GM12874 (cell line): ENCODE measurements at regions not wholly inside any gene's neighbourhood (a gene's known extent, or its start where the extent isn't known, plus 50 kb on each side); places are given as distances from the start of the nearest gene placed in this dataset.

Experiments used
- TF ChIP-seq, protein P1 (sequence below): IDR thresholded peaks from 2 replicates; pipeline ENCODE4 v1.5.1; 2011; ENCODE audit warnings: low read depth, mild to moderate bottlenecking, control low read depth, low read length, moderate library complexity; ENCODE audit not compliant: insufficient read depth

DNA sequence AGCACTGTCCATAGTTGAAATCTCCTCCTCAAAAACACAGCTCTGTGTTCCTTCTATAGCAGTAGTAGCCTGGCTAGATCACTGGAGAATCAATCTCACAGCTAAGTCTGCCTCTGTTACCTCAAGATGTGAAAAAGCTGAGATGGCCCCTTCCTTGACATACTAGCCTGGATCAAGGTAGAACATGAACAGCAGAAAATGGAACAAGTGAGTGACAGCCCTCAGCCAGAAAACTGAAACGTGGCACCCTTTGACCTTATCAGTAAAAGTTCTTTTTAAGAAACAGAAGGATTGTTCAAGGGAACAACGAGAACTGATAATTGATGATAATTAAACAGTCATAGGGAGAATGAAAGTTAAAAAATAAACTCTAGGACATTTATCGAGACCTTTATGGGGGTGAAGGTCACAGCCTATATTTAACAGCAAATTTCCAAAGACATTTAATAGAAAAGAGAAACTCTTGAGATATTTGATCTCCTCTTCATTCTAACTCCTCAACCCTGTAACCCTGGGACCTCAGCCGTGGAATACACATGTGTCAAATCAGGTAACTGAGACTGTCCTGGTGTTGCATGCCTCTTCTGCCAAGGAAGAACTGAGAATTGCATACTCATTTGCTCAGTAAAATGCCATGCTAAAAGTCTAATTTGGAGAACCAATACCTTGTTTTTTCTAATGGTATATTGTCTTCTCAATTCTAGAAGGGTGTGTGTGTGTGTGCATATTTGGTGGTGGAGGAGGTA lies 258.0 kb upstream of the ATP2B1 start:
- TF ChIP-seq, protein P1, sequence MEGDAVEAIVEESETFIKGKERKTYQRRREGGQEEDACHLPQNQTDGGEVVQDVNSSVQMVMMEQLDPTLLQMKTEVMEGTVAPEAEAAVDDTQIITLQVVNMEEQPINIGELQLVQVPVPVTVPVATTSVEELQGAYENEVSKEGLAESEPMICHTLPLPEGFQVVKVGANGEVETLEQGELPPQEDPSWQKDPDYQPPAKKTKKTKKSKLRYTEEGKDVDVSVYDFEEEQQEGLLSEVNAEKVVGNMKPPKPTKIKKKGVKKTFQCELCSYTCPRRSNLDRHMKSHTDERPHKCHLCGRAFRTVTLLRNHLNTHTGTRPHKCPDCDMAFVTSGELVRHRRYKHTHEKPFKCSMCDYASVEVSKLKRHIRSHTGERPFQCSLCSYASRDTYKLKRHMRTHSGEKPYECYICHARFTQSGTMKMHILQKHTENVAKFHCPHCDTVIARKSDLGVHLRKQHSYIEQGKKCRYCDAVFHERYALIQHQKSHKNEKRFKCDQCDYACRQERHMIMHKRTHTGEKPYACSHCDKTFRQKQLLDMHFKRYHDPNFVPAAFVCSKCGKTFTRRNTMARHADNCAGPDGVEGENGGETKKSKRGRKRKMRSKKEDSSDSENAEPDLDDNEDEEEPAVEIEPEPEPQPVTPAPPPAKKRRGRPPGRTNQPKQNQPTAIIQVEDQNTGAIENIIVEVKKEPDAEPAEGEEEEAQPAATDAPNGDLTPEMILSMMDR: no peak

DNA sequence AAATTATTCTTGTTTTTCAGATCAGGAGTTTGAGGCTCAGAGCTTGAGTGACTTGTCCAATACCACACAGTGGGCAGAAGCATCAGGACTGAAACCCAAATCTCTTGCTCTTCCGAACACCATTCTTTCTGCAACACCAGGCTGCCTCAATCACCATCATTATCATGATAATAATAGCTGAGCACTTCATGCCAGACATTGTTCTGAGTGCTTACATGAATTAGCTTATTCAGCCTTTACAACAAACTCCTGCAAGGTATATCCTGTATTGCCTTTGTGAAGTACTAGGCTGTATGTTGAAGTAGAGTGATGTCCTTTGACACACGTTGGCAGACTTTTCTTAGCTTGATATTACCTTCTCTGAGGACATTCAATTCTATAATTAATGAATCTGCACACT lies 257.4 kb upstream of the ATP2B1 start:
- TF ChIP-seq, protein P1: no peak

DNA sequence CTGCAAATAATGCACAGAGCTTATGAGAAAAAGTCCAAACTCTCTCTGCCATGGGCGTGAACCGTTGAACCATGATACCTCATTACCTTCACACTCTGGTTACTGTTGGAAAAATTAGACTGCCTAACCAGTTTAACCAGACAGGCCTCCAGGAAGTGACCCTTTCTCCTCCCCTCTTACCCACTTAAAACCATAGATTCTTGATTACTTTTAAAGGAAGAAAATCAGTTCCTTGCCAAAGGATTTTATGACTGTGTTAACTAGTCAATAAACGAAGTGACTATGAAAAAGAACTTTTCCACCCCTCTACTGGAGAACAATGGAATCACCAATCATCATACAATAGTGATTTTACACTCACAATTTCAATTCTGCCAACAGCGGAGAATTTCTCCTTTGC lies 254.0 kb upstream of the ATP2B1 start:
- TF ChIP-seq, protein P1: no peak

DNA sequence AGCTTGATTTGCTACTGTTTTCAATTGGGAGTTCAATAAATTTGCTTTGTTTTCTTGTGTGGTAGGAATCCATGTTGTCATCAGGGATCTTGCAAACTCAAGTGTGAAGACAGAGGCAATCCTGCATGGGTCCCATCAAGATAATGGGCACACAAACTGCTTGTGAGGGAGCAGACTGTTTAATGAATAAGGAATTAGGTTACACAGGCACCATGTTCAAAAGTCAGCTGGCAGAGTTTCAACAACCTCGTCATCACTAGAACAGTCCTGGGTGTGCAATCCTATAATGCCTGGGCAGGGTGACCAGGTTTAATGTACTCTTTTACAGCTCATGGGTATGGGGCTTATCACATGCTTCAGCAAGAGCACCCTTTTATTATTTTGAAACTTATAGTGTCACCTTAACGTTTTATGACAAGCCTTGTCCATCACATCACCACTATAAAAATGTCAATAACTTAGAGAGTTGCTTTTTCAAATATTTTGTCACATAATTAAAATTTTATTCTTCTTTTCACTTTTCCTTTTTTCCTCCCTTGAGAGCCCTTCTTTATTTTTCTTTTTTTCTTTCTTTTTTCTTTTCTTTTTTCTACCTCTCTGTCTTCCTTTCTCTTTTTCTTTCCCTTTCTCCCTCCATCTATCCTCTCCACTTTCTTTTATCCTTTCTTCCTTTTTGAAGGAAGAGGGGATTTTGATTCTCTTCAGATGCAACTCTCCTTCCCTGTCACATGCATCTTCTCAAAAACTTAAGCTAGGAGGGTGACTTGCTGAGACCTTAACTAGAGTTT lies 252.2 kb upstream of the ATP2B1 start:
- TF ChIP-seq, protein P1: no peak

DNA sequence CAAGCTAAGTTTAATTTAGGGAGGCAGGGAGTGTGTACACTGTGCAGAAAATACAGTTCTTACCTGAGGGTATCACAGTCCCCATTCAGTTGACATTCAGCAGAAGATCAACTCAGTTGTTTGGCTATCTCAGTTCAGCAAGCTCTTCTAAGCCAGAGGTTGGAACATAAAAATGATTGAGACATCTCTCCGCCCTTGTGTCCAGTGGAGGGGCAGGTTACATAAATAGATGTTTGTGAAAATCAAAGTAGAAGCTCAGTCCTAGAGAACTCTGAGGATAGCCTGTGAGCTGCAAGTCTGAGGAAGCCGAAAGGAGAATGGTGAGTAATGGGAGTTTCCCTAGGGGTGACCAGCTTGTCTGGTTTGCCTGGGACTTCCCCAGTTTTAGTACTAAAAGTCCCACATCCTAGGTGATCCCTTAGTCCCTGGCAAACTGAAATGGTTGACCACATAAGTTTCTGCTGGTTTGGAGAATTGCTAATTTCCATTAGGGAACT lies 251.4 kb upstream of the ATP2B1 start:
- TF ChIP-seq, protein P1: no peak

DNA sequence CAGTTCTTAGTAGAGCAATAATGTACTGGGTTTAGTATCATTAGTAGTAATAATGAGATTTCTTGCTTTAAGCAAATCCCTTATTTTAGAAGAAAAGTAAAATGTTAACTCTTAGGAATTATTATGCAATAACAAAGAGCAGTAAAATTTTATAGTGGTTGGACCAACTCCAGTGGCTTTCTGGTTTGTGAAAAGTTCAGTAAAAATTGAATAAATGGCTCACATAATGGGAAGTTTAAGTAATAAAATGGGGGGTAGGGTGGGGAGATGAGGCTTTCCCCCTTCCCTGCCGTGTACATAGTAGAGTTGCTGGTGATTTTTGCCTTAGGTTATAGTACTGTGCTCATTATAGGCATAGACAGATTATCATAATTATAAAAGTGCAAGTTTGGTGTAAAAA lies 250.5 kb upstream of the ATP2B1 start:
- TF ChIP-seq, protein P1: no peak

DNA sequence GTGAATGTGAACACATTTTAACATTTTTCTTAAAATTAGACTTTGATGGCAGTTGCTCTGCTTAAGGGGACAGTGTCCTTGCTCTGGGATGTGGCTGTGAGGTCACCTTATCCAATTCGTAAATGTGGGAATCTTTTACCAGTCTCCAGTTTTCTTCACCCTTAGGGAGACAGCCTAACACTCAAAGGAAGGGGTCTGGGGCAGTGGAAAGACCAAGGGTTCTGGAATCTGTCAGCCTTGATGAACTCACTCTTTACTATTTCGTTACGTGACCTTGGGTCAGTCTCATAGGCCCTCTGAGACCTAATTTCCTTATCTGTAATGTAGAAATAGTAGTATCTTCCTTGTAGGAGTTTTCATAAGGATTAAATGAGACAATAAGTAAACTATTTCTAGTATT lies 245.6 kb upstream of the ATP2B1 start:
- TF ChIP-seq, protein P1: no peak
